ENCODE measurements at regions not wholly inside any gene's neighbourhood (a gene's known extent, or its start where the extent isn't known, plus 50 kb on each side); places are given as distances from the start of the nearest gene placed in this dataset.

GRCh38 chr2:147572622-147573021 lies 272.2 kb upstream of the ACVR2A start:
- Histone ChIP-seq H3K9me3 (ENCODE audit: insufficient read depth, low read depth, low read length) (peaks cover 7% of the 10 kb centered on the region; the same call in 1 of the 2 replicates), H3K4me3 (ENCODE audit: low read length) (no peak overlapping the region), H3K27ac (ENCODE audit: low read length) (no peak overlapping the region), H3K36me3 (ENCODE audit: insufficient read depth, low read depth, low read length) (no peaks in the 10 kb centered on the region), H3K9ac (ENCODE audit: low read depth, low read length) (no peak overlapping the region), H3K27me3 (ENCODE audit: insufficient read depth, low read length) (no peaks in the 10 kb centered on the region), H3K4me1 (ENCODE audit: insufficient read depth, low read length) (no peaks in the 10 kb centered on the region)

- Histone ChIP-seq H3K36me3 (ENCODE audit: insufficient read depth, low read depth, low read length) (no peaks in the 10 kb centered on the region), H3K9ac (ENCODE audit: low read depth, low read length) (no peak overlapping the region)
These were observed 275.4 kb upstream of the ACVR2A start for GRCh38 chr2:147569426-147569825.

GRCh38 chr2:147568109-147568508 lies 276.7 kb upstream of the ACVR2A start:
- Histone ChIP-seq H3K27me3 (ENCODE audit: insufficient read depth, low read length) (no peaks in the 10 kb centered on the region), H3K9ac (ENCODE audit: low read depth, low read length) (no peak overlapping the region), H3K27ac (ENCODE audit: low read length) (no peak overlapping the region), H3K4me3 (ENCODE audit: low read length) (no peak overlapping the region), H3K9me3 (ENCODE audit: insufficient read depth, low read depth, low read length) (peaks cover 7% of the 10 kb centered on the region; the same call in 1 of the 2 replicates), H3K36me3 (ENCODE audit: insufficient read depth, low read depth, low read length) (no peaks in the 10 kb centered on the region), H3K4me1 (ENCODE audit: insufficient read depth, low read length) (no peaks in the 10 kb centered on the region)

More at GRCh38 chr2:147569426-147569825, 275.4 kb upstream of the ACVR2A start:
- H3K9me3 ChIP-seq (ENCODE audit: insufficient read depth, low read depth, low read length): peaks cover 7% of the 10 kb centered on the region; the same call in 1 of the 2 replicates
- H3K27me3 ChIP-seq (ENCODE audit: insufficient read depth, low read length): no peaks in the 10 kb centered on the region
- H3K4me3 ChIP-seq (ENCODE audit: low read length): no peak overlapping the region
- no peak overlapping the region for H3K27ac ChIP-seq (ENCODE audit: low read length)
- no peaks in the 10 kb centered on the region for H3K4me1 ChIP-seq (ENCODE audit: insufficient read depth, low read length)

- Histone ChIP-seq H3K27me3 (ENCODE audit: insufficient read depth, low read length) (no peaks in the 10 kb centered on the region), H3K4me1 (ENCODE audit: insufficient read depth, low read length) (no peaks in the 10 kb centered on the region), H3K9ac (ENCODE audit: low read depth, low read length) (no peak overlapping the region), H3K4me3 (ENCODE audit: low read length) (no peak overlapping the region), H3K9me3 (ENCODE audit: insufficient read depth, low read depth, low read length) (peaks cover 7% of the 10 kb centered on the region; the same call in 1 of the 2 replicates), H3K36me3 (ENCODE audit: insufficient read depth, low read depth, low read length) (no peaks in the 10 kb centered on the region), H3K27ac (ENCODE audit: low read length) (no peak overlapping the region)
These were observed 277.7 kb upstream of the ACVR2A start for GRCh38 chr2:147567136-147567535.

- Histone ChIP-seq H3K4me1 (ENCODE audit: insufficient read depth, low read length) (no peaks in the 10 kb centered on the region), H3K9ac (ENCODE audit: low read depth, low read length) (no peak overlapping the region), H3K9me3 (ENCODE audit: insufficient read depth, low read depth, low read length) (no peaks in the 10 kb centered on the region), H3K4me3 (ENCODE audit: low read length) (no peak overlapping the region), H3K36me3 (ENCODE audit: insufficient read depth, low read depth, low read length) (no peaks in the 10 kb centered on the region), H3K27ac (ENCODE audit: low read length) (no peak overlapping the region), H3K27me3 (ENCODE audit: insufficient read depth, low read length) (no peaks in the 10 kb centered on the region)
These were observed 283.9 kb upstream of the ACVR2A start for GRCh38 chr2:147560810-147561535.

- no peaks in the 10 kb centered on the region for H3K27me3 ChIP-seq (ENCODE audit: insufficient read depth, low read length)
- no peak overlapping the region for H3K27ac ChIP-seq (ENCODE audit: low read length)
- H3K4me3 ChIP-seq (ENCODE audit: low read length): no peak overlapping the region
- no peaks in the 10 kb centered on the region for H3K36me3 ChIP-seq (ENCODE audit: insufficient read depth, low read depth, low read length)
- no peak overlapping the region for H3K9ac ChIP-seq (ENCODE audit: low read depth, low read length)
- H3K4me1 ChIP-seq (ENCODE audit: insufficient read depth, low read length): no peaks in the 10 kb centered on the region
- no peaks in the 10 kb centered on the region for H3K9me3 ChIP-seq (ENCODE audit: insufficient read depth, low read depth, low read length)
These were observed 285.6 kb upstream of the ACVR2A start for GRCh38 chr2:147559070-147559725.

- H3K9me3 ChIP-seq (ENCODE audit: insufficient read depth, low read depth, low read length): no peaks in the 10 kb centered on the region
- no peak overlapping the region for H3K27ac ChIP-seq (ENCODE audit: low read length)
- no peaks in the 10 kb centered on the region for H3K36me3 ChIP-seq (ENCODE audit: insufficient read depth, low read depth, low read length)
- no peaks in the 10 kb centered on the region for H3K27me3 ChIP-seq (ENCODE audit: insufficient read depth, low read length)
- no peaks in the 10 kb centered on the region for H3K4me1 ChIP-seq (ENCODE audit: insufficient read depth, low read length)
- no peak overlapping the region for H3K4me3 ChIP-seq (ENCODE audit: low read length)
- H3K9ac ChIP-seq (ENCODE audit: low read depth, low read length): no peak overlapping the region
These were observed 286.2 kb upstream of the ACVR2A start for GRCh38 chr2:147558620-147559019.

GRCh38 chr2:147554521-147555107 lies 290.2 kb upstream of the ACVR2A start:
- Histone ChIP-seq H3K9ac (ENCODE audit: low read depth, low read length) (no peak overlapping the region), H3K36me3 (ENCODE audit: insufficient read depth, low read depth, low read length) (no peaks in the 10 kb centered on the region), H3K4me3 (ENCODE audit: low read length) (no peak overlapping the region), H3K27me3 (ENCODE audit: insufficient read depth, low read length) (no peaks in the 10 kb centered on the region), H3K27ac (ENCODE audit: low read length) (no peak overlapping the region), H3K9me3 (ENCODE audit: insufficient read depth, low read depth, low read length) (no peaks in the 10 kb centered on the region), H3K4me1 (ENCODE audit: insufficient read depth, low read length) (no peaks in the 10 kb centered on the region)

- Histone ChIP-seq H3K9ac (ENCODE audit: low read depth, low read length) (no peak overlapping the region), H3K9me3 (ENCODE audit: insufficient read depth, low read depth, low read length) (no peaks in the 10 kb centered on the region), H3K27ac (ENCODE audit: low read length) (no peak overlapping the region), H3K4me1 (ENCODE audit: insufficient read depth, low read length) (no peaks in the 10 kb centered on the region), H3K4me3 (ENCODE audit: low read length) (no peak overlapping the region), H3K27me3 (ENCODE audit: insufficient read depth, low read length) (no peaks in the 10 kb centered on the region), H3K36me3 (ENCODE audit: insufficient read depth, low read depth, low read length) (no peaks in the 10 kb centered on the region)
These were observed 291.0 kb upstream of the ACVR2A start for GRCh38 chr2:147553775-147554271.

GRCh38 chr2:147550995-147551731 lies 293.7 kb upstream of the ACVR2A start:
- H3K27ac ChIP-seq (ENCODE audit: low read length): no peak overlapping the region
- no peaks in the 10 kb centered on the region for H3K4me1 ChIP-seq (ENCODE audit: insufficient read depth, low read length)

GRCh38 chr2:147549054-147549453 lies 295.8 kb upstream of the ACVR2A start:
- Histone ChIP-seq H3K4me1 (ENCODE audit: insufficient read depth, low read length) (no peaks in the 10 kb centered on the region), H3K36me3 (ENCODE audit: insufficient read depth, low read depth, low read length) (no peaks in the 10 kb centered on the region), H3K4me3 (ENCODE audit: low read length) (no peak overlapping the region), H3K9me3 (ENCODE audit: insufficient read depth, low read depth, low read length) (no peaks in the 10 kb centered on the region), H3K27me3 (ENCODE audit: insufficient read depth, low read length) (no peaks in the 10 kb centered on the region), H3K9ac (ENCODE audit: low read depth, low read length) (no peak overlapping the region), H3K27ac (ENCODE audit: low read length) (no peak overlapping the region)

More at GRCh38 chr2:147550995-147551731, 293.7 kb upstream of the ACVR2A start:
- Histone ChIP-seq H3K9me3 (ENCODE audit: insufficient read depth, low read depth, low read length) (no peaks in the 10 kb centered on the region), H3K4me3 (ENCODE audit: low read length) (no peak overlapping the region), H3K27me3 (ENCODE audit: insufficient read depth, low read length) (no peaks in the 10 kb centered on the region), H3K9ac (ENCODE audit: low read depth, low read length) (no peak overlapping the region), H3K36me3 (ENCODE audit: insufficient read depth, low read depth, low read length) (no peaks in the 10 kb centered on the region)
